ENCODE measurements at regions not wholly inside any gene's neighbourhood (a gene's known extent, or its start where the extent isn't known, plus 50 kb on each side); places are given as distances from the start of the nearest gene placed in this dataset.

DNA sequence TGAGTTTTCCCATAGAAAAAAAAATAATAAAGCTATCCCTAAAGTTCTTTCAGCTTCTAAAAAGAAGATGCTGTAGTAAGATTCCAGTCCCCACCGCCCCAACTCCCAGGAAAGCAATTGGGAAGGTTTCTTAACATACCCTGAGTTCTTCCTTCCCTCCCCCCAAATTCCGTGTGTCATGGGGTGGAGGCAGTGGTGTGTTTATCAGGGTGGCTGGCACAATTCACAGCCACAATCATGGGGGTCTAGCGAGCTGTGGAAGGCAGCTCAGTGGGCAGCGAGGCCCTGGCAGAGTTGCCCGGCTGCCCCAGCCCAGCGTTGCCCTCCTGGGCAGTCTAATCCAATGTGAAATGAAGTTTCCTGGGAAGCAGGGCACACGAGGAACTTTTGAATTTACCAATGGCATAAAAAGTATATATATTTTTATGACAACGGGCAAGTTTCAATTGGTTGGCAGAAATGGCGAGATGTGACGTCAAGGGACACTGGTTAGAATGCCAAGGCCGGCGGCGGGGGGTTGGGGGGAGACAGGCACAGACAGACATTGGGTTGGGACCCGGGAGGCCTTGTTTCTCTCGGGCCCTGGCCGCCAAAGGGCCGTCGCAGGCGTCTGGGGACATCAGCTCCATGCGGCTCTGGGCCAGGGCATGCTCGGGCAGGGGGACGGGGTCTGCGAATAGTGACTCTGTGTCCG lies 80.7 kb upstream of the PPARA start:
- TF ChIP-seq, protein P1, sequence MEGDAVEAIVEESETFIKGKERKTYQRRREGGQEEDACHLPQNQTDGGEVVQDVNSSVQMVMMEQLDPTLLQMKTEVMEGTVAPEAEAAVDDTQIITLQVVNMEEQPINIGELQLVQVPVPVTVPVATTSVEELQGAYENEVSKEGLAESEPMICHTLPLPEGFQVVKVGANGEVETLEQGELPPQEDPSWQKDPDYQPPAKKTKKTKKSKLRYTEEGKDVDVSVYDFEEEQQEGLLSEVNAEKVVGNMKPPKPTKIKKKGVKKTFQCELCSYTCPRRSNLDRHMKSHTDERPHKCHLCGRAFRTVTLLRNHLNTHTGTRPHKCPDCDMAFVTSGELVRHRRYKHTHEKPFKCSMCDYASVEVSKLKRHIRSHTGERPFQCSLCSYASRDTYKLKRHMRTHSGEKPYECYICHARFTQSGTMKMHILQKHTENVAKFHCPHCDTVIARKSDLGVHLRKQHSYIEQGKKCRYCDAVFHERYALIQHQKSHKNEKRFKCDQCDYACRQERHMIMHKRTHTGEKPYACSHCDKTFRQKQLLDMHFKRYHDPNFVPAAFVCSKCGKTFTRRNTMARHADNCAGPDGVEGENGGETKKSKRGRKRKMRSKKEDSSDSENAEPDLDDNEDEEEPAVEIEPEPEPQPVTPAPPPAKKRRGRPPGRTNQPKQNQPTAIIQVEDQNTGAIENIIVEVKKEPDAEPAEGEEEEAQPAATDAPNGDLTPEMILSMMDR (IDR thresholded peaks at IDR 0.05; ENCODE audit: low read depth, low read length, missing control alignments), result no peak
- Histone ChIP-seq H3K27ac (peak overlapping the region; percentile 93), H3K27me3 (replicated peaks) (no peaks in the 10 kb centered on the region), H3K4me3 (ENCODE audit: low read depth, low read length) (peak overlapping the region; percentile 69), H3K36me3 (replicated peaks) (no peaks in the 10 kb centered on the region)
- peak; percentile 71 for DNase-seq
- in situ Hi-C loops (cut with HindIII; ENCODE audit: low pct_ligation_motif_present, low sequenced_read_pairs), result no loop called here

GRCh38 chr22:46070215-46070802 lies 80.0 kb upstream of the PPARA start:
- no peak for DNase-seq
- TF ChIP-seq, protein P1 (IDR thresholded peaks at IDR 0.05; ENCODE audit: low read depth, low read length, missing control alignments), result no peak
- Histone ChIP-seq H3K36me3 (replicated peaks) (no peaks in the 10 kb centered on the region), H3K27me3 (replicated peaks) (no peaks in the 10 kb centered on the region), H3K27ac (peak overlapping the region; percentile 93), H3K4me3 (ENCODE audit: low read depth, low read length) (peak overlapping the region; percentile 69)
- in situ Hi-C loops (cut with HindIII; ENCODE audit: low pct_ligation_motif_present, low sequenced_read_pairs), result no loop called here

GRCh38 chr22:46070803-46071450 lies 79.4 kb upstream of the PPARA start:
- no peak for DNase-seq
- Histone ChIP-seq H3K27me3 (replicated peaks) (no peaks in the 10 kb centered on the region), H3K4me3 (ENCODE audit: low read depth, low read length) (peak overlapping the region; percentile 89), H3K27ac (peak overlapping the region; percentile 93), H3K36me3 (replicated peaks) (peaks cover 2% of the 10 kb centered on the region)
- in situ Hi-C loops (cut with HindIII; ENCODE audit: low pct_ligation_motif_present, low sequenced_read_pairs), result no loop called here
- TF ChIP-seq, protein P1 (IDR thresholded peaks at IDR 0.05; ENCODE audit: low read depth, low read length, missing control alignments), result no peak

DNA sequence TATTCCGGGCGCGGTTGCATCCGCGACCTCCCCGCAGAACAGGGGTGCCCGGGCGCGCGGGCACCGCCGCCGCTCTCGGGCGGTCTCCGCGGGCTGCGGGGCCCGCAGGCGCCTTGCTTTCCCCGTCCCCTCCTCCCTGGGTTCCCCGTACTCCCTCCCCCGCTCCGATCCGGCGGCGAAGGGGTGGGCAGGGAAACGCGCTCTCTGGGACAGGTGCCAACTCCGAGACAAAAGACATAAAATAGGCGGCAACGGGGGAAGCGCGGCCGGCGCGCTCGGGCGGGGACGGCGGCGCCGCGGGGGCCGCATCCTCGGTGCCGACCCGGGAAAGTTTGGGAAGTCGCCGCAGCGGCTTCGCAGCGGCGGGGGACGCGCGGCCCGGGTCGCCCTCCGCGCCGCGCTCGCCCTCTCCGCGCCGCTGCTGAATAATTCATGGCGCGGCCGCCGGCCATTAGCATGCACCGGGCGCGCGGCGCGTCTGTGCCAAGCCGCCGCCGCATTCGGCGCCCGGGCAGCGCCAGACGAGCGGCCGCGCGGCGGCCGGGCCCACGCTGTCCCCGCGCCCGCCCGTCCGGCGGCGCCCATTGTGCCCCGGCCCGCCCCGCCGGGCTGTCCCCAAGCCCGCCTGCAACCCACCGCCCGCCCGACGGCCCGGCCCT lies 78.7 kb upstream of the PPARA start:
- in situ Hi-C loops (cut with HindIII; ENCODE audit: low pct_ligation_motif_present, low sequenced_read_pairs), result no loop called here
- TF ChIP-seq, protein P1 (IDR thresholded peaks at IDR 0.05; ENCODE audit: low read depth, low read length, missing control alignments), result no peak
- Histone ChIP-seq H3K36me3 (replicated peaks) (peaks cover 2% of the 10 kb centered on the region), H3K4me3 (ENCODE audit: low read depth, low read length) (peak overlapping the region; percentile 89), H3K27ac (peak overlapping the region; percentile 70), H3K27me3 (replicated peaks) (no peaks in the 10 kb centered on the region)
- peak; percentile 80 for DNase-seq

- in situ Hi-C loops (cut with HindIII; ENCODE audit: low pct_ligation_motif_present, low sequenced_read_pairs), result no loop called here
- Histone ChIP-seq H3K36me3 (replicated peaks) (peaks cover 2% of the 10 kb centered on the region), H3K27me3 (replicated peaks) (no peaks in the 10 kb centered on the region), H3K4me3 (ENCODE audit: low read depth, low read length) (peak overlapping the region; percentile 89), H3K27ac (peak overlapping the region; percentile 70)
- TF ChIP-seq, protein P1 (IDR thresholded peaks at IDR 0.05; ENCODE audit: low read depth, low read length, missing control alignments), result no peak
- no peak for DNase-seq
Measured at GRCh38 chr22:46072110-46072881, 78.0 kb upstream of the PPARA start.
